Loucy (cell line): ENCODE measurements at regions not wholly inside any gene's neighbourhood (a gene's known extent, or its start where the extent isn't known, plus 50 kb on each side); places are given as distances from the start of the nearest gene placed in this dataset.

Experiments
- EZH2phosphoT487 ChIP-seq: fragments of 200-600 bp; IDR thresholded peaks from 2 replicates; pipeline ENCODE4 v1.6.1; 2018; ENCODE audit warnings: antibody characterized with exemption, mild to moderate bottlenecking, moderate library complexity, borderline replicate concordance
- TF ChIP-seq, protein P1 (sequence below): fragments of 200-600 bp; sonication (generic); conservative IDR thresholded peaks from 2 replicates; pipeline ENCODE4 v1.5.1; 2014; ENCODE audit warnings: mild to moderate bottlenecking, antibody characterized with exemption, low read length

GRCh38 chr5:81914696-81915095, 57.1 kb upstream of the ATG10 start:
- TF ChIP-seq, protein P1, sequence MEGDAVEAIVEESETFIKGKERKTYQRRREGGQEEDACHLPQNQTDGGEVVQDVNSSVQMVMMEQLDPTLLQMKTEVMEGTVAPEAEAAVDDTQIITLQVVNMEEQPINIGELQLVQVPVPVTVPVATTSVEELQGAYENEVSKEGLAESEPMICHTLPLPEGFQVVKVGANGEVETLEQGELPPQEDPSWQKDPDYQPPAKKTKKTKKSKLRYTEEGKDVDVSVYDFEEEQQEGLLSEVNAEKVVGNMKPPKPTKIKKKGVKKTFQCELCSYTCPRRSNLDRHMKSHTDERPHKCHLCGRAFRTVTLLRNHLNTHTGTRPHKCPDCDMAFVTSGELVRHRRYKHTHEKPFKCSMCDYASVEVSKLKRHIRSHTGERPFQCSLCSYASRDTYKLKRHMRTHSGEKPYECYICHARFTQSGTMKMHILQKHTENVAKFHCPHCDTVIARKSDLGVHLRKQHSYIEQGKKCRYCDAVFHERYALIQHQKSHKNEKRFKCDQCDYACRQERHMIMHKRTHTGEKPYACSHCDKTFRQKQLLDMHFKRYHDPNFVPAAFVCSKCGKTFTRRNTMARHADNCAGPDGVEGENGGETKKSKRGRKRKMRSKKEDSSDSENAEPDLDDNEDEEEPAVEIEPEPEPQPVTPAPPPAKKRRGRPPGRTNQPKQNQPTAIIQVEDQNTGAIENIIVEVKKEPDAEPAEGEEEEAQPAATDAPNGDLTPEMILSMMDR = no peak
- TF ChIP-seq EZH2phosphoT487 = no peak
